Natural killer cell (primary cell): ENCODE measurements at regions not wholly inside any gene's neighbourhood (a gene's known extent, or its start where the extent isn't known, plus 50 kb on each side); places are given as distances from the start of the nearest gene placed in this dataset.

ENCODE experiments used
- ATAC-seq, 3 donors: fragments of 150-1000 bp in 2 of 3; fragments of 200-7000 bp in 1 of 3; cut with Tn5 transposase; 1 replicate in 1 of 3; 2 replicates in 2 of 3; pipeline ENCODE4 v1.10.0; 2021; ENCODE audit warnings: mild to moderate bottlenecking in 2 of 3, moderate library complexity in 2 of 3
- DNase-seq, 2 donors: peaks; one replicate each; pipeline versions ENCODE4 v3.0.0 to v3.0.0-alpha.2; 2013 to 2021; ENCODE audit warnings: mixed read lengths in 1 of 2
- H3K27ac ChIP-seq: one replicate; pipeline ENCODE4 v1.5.1; 2013; ENCODE audit warnings: mild to moderate bottlenecking, low read length
- H3K27me3 ChIP-seq: one replicate; pipeline ENCODE4 v1.6.1; 2013; ENCODE audit warnings: low read length; ENCODE audit not compliant: control insufficient read depth, insufficient read depth
- H3K36me3 ChIP-seq: one replicate; pipeline ENCODE4 v1.6.1; 2013; ENCODE audit warnings: low read length; ENCODE audit not compliant: control insufficient read depth, insufficient read depth
- H3K4me1 ChIP-seq: one replicate; pipeline ENCODE4 v1.6.1; 2013; ENCODE audit warnings: low read length; ENCODE audit not compliant: control insufficient read depth, insufficient read depth
- H3K4me3 ChIP-seq: one replicate; pipeline ENCODE4 v1.5.1; 2013; ENCODE audit warnings: low read length
- H3K9me3 ChIP-seq: one replicate; pipeline ENCODE4 v1.6.1; 2013; ENCODE audit warnings: low read length; ENCODE audit not compliant: control insufficient read depth, insufficient read depth
- H3K27ac Mint-ChIP-seq, 2 donors: one replicate each; pipeline ENCODE4 v1.8.0; 2022; ENCODE audit warnings: mild to moderate bottlenecking in 2 of 2, mixed read lengths in 2 of 2, moderate library complexity in 1 of 2
- H3K27me3 Mint-ChIP-seq, 2 donors: one replicate each; pipeline ENCODE4 v1.8.0; 2022; ENCODE audit warnings: low read depth in 2 of 2, mixed read lengths in 2 of 2
- H3K36me3 Mint-ChIP-seq: one replicate; pipeline ENCODE4 v1.8.0; 2022; ENCODE audit warnings: mixed read lengths
- H3K4me1 Mint-ChIP-seq, 2 donors: one replicate each; pipeline ENCODE4 v1.8.0; 2022; ENCODE audit warnings: mixed read lengths in 2 of 2
- H3K4me3 Mint-ChIP-seq: one replicate; pipeline ENCODE4 v1.8.0; 2022; ENCODE audit warnings: mild to moderate bottlenecking, moderate library complexity, mixed read lengths
- H3K9me3 Mint-ChIP-seq, 2 donors: one replicate each; pipeline ENCODE4 v1.8.0; 2022; ENCODE audit warnings: mixed read lengths in 2 of 2
- CTCF ChIP-seq: fragments of 200-600 bp; IDR thresholded peaks from one replicate; pipeline ENCODE4 v1.8.0; 2022; ENCODE audit warnings: antibody characterized with exemption
- WGBS: methylation state at CpG from one replicate; pipeline ENCODE4 v1.1.7; 2013; ENCODE audit warnings: missing lambda C conversion rate; ENCODE audit not compliant: insufficient coverage; 5-methylcytosine and 5-hydroxymethylcytosine counted together
- intact Hi-C: fragments of 100-400 bp; cut with micrococcal nuclease; formaldehyde crosslinking; loops from one replicate; pipeline ENCODE4 v1.14.2; 2022

- H3K9me3 Mint-ChIP-seq, result peaks cover 0 to 5% of the 10 kb centered on the region in 2 donors
- ATAC-seq (no peak), DNase-seq (no peak)
- peaks cover 3 to 10% of the 10 kb centered on the region in 2 donors for H3K27me3 Mint-ChIP-seq
- H3K27me3 ChIP-seq, result no peaks in the 10 kb centered on the region
- no peak overlapping the region for H3K27ac ChIP-seq
- no peaks in the 10 kb centered on the region for H3K36me3 Mint-ChIP-seq
- TF ChIP-seq CTCF, result no peak
- 89% methylated on average over 3 of the region's 4 CpGs for WGBS
- H3K9me3 ChIP-seq, result no peaks in the 10 kb centered on the region
- H3K4me3 Mint-ChIP-seq, result no peak overlapping the region
- no peaks in the 10 kb centered on the region for H3K36me3 ChIP-seq
- H3K4me3 ChIP-seq, result no peak overlapping the region
- no peak overlapping the region for H3K27ac Mint-ChIP-seq
- intact Hi-C loops, result no loop called here
- no peaks in the 10 kb centered on the region for H3K4me1 ChIP-seq
- H3K4me1 Mint-ChIP-seq, result no peaks in the 10 kb centered on the region
Observed at GRCh38 chr3:152720951-152721718, 113.8 kb upstream of the P2RY1 start.

- no peak overlapping the region for H3K27ac Mint-ChIP-seq
Observed at GRCh38 chr3:152724270-152724669, 110.7 kb upstream of the P2RY1 start.

GRCh38 chr3:152728231-152728980 lies 106.5 kb upstream of the P2RY1 start:
- H3K9me3 Mint-ChIP-seq, result peaks cover 0 to 2% of the 10 kb centered on the region in 2 donors
- Histone ChIP-seq H3K4me3 (no peak overlapping the region), H3K9me3 (no peaks in the 10 kb centered on the region), H3K27ac (no peak overlapping the region), H3K36me3 (no peaks in the 10 kb centered on the region), H3K4me1 (no peaks in the 10 kb centered on the region), H3K27me3 (no peaks in the 10 kb centered on the region)
- H3K4me3 Mint-ChIP-seq, result no peak overlapping the region
- no CpG with 5 or more reads among the region's 2 CpGs for WGBS
- TF ChIP-seq CTCF, result no peak
- H3K27ac Mint-ChIP-seq, result no peak overlapping the region
- H3K4me1 Mint-ChIP-seq, result no peaks in the 10 kb centered on the region
- no peaks in the 10 kb centered on the region for H3K27me3 Mint-ChIP-seq
- H3K36me3 Mint-ChIP-seq, result no peaks in the 10 kb centered on the region
- intact Hi-C loops, result no loop called here
- no peak for ATAC-seq
- DNase-seq, result no peak

More at GRCh38 chr3:152724270-152724669, 110.7 kb upstream of the P2RY1 start:
- H3K4me1 Mint-ChIP-seq, result no peaks in the 10 kb centered on the region
- Histone ChIP-seq H3K27me3 (no peaks in the 10 kb centered on the region), H3K36me3 (no peaks in the 10 kb centered on the region), H3K27ac (no peak overlapping the region), H3K9me3 (no peaks in the 10 kb centered on the region), H3K4me3 (no peak overlapping the region), H3K4me1 (no peaks in the 10 kb centered on the region)
- no peak for TF ChIP-seq CTCF
- H3K4me3 Mint-ChIP-seq, result no peak overlapping the region
- DNase-seq (no peak), ATAC-seq (no peak)
- H3K36me3 Mint-ChIP-seq, result no peaks in the 10 kb centered on the region
- intact Hi-C loops, result no loop called here
- peaks cover 0 to 7% of the 10 kb centered on the region in 2 donors for H3K9me3 Mint-ChIP-seq
- peaks cover 0 to 10% of the 10 kb centered on the region in 2 donors for H3K27me3 Mint-ChIP-seq
- WGBS, result 91% methylated on average over 1 of the region's 1 CpG
